Muscle layer of duodenum (tissue), 2 donors: ENCODE measurements at regions not wholly inside any gene's neighbourhood (a gene's known extent, or its start where the extent isn't known, plus 50 kb on each side); places are given as distances from the start of the nearest gene placed in this dataset.
"Not testable (repeated sequence)": the region's sequence is repeated elsewhere in the genome, so short reads cannot be mapped to it uniquely, and the experiment has no call there.

ENCODE experiments used
- H3K27ac ChIP-seq: one replicate; pipeline ENCODE4 v1.7.0; 2013; ENCODE audit warnings: mild to moderate bottlenecking, low read length
- H3K27me3 ChIP-seq: one replicate; pipeline ENCODE4 v1.7.0; 2013; ENCODE audit warnings: low read depth, mild to moderate bottlenecking, control low read depth, low read length
- H3K36me3 ChIP-seq, 2 donors: one replicate each; pipeline ENCODE4 v1.7.0; 2013; ENCODE audit warnings: low read length in 2 of 2, control low read depth in 1 of 2, mild to moderate bottlenecking in 1 of 2; ENCODE audit not compliant: insufficient read depth in 2 of 2, control insufficient read depth in 1 of 2
- H3K4me1 ChIP-seq, 2 donors: one replicate each; pipeline ENCODE4 v1.7.0; 2013; ENCODE audit warnings: low read length in 2 of 2, mild to moderate bottlenecking in 2 of 2, control low read depth in 1 of 2, moderate library complexity in 1 of 2; ENCODE audit not compliant: insufficient read depth in 2 of 2, control insufficient read depth in 1 of 2
- H3K4me3 ChIP-seq, 2 donors: one replicate each; pipeline ENCODE4 v1.7.0; 2013; ENCODE audit warnings: low read length in 2 of 2, low read depth in 1 of 2, mild to moderate bottlenecking in 1 of 2
- H3K9me3 ChIP-seq, 2 donors: one replicate each; pipeline ENCODE4 v1.7.0; 2013; ENCODE audit warnings: low read length in 2 of 2, control low read depth in 1 of 2, mild to moderate bottlenecking in 1 of 2; ENCODE audit not compliant: control insufficient read depth in 1 of 2
- donor health status: healthy.

- Histone ChIP-seq H3K27me3 (no peaks in the 10 kb centered on the region), H3K4me1 (peaks cover 0 to 4% of the 10 kb centered on the region in 2 donors), H3K4me3 (no peak overlapping the region), H3K9me3 (no peaks in the 10 kb centered on the region), H3K36me3 (no peaks in the 10 kb centered on the region), H3K27ac (no peak overlapping the region)
Measured at GRCh38 chr4:156117743-156118142, 164.1 kb upstream of the CTSO start.

- peaks cover 0 to 6% of the 10 kb centered on the region in 2 donors for H3K4me1 ChIP-seq
- no peaks in the 10 kb centered on the region for H3K27me3 ChIP-seq
- no peaks in the 10 kb centered on the region for H3K9me3 ChIP-seq
- H3K4me3 ChIP-seq, result no peak overlapping the region
- H3K36me3 ChIP-seq, result no peaks in the 10 kb centered on the region
- no peak overlapping the region for H3K27ac ChIP-seq
Measured at GRCh38 chr4:156116991-156117390, 163.3 kb upstream of the CTSO start.

GRCh38 chr4:156113138-156113765 is 159.6 kb upstream of the CTSO start:
- Histone ChIP-seq H3K9me3 (no peaks in the 10 kb centered on the region), H3K4me1 (peaks cover 0 to 6% of the 10 kb centered on the region in 2 donors)

GRCh38 chr4:156111686-156112085 is 158.0 kb upstream of the CTSO start:
- no peaks in the 10 kb centered on the region for H3K36me3 ChIP-seq
- H3K4me3 ChIP-seq, result no peak overlapping the region
- no peaks in the 10 kb centered on the region for H3K27me3 ChIP-seq
- no peaks in the 10 kb centered on the region for H3K9me3 ChIP-seq
- H3K4me1 ChIP-seq, result peaks cover 0 to 6% of the 10 kb centered on the region in 2 donors
- H3K27ac ChIP-seq, result no peak overlapping the region

More at GRCh38 chr4:156113138-156113765, 159.6 kb upstream of the CTSO start:
- Histone ChIP-seq H3K27me3 (no peaks in the 10 kb centered on the region), H3K36me3 (no peaks in the 10 kb centered on the region), H3K4me3 (no peak overlapping the region), H3K27ac (no peak overlapping the region)

GRCh38 chr4:156109943-156110900 is 156.6 kb upstream of the CTSO start:
- no peaks in the 10 kb centered on the region for H3K36me3 ChIP-seq
- no peak overlapping the region for H3K27ac ChIP-seq
- no peaks in the 10 kb centered on the region for H3K9me3 ChIP-seq
- H3K4me3 ChIP-seq, result no peak overlapping the region
- no peaks in the 10 kb centered on the region for H3K27me3 ChIP-seq
- peaks cover 0 to 6% of the 10 kb centered on the region in 2 donors for H3K4me1 ChIP-seq

- not testable (repeated sequence) for H3K4me1 ChIP-seq, H3K36me3 ChIP-seq, H3K27ac ChIP-seq, H3K4me3 ChIP-seq, H3K27me3 ChIP-seq, H3K9me3 ChIP-seq
Measured at GRCh38 chr4:156109087-156109486, 155.4 kb upstream of the CTSO start.

- Histone ChIP-seq H3K27me3 (no peaks in the 10 kb centered on the region), H3K27ac (no peak overlapping the region), H3K4me1 (no peaks in the 10 kb centered on the region), H3K4me3 (no peak overlapping the region), H3K9me3 (no peaks in the 10 kb centered on the region), H3K36me3 (no peaks in the 10 kb centered on the region)
Measured at GRCh38 chr4:156103311-156103710, 149.6 kb upstream of the CTSO start.

GRCh38 chr4:156102411-156102810 is 148.7 kb upstream of the CTSO start:
- Histone ChIP-seq H3K4me1 (no peaks in the 10 kb centered on the region), H3K36me3 (no peaks in the 10 kb centered on the region), H3K9me3 (no peaks in the 10 kb centered on the region), H3K27ac (no peak overlapping the region), H3K27me3 (no peaks in the 10 kb centered on the region), H3K4me3 (no peak overlapping the region)

- Histone ChIP-seq H3K36me3 (no peaks in the 10 kb centered on the region), H3K4me3 (no peak overlapping the region), H3K4me1 (no peaks in the 10 kb centered on the region), H3K9me3 (no peaks in the 10 kb centered on the region), H3K27ac (no peak overlapping the region), H3K27me3 (no peaks in the 10 kb centered on the region)
Measured at GRCh38 chr4:156101571-156101970, 147.9 kb upstream of the CTSO start.

GRCh38 chr4:156100651-156101050 is 147.0 kb upstream of the CTSO start:
- no peak overlapping the region for H3K4me3 ChIP-seq
- H3K9me3 ChIP-seq, result no peaks in the 10 kb centered on the region

GRCh38 chr4:156098805-156099204 is 145.1 kb upstream of the CTSO start:
- Histone ChIP-seq H3K36me3 (no peaks in the 10 kb centered on the region), H3K4me1 (no peaks in the 10 kb centered on the region), H3K4me3 (no peak overlapping the region), H3K9me3 (no peaks in the 10 kb centered on the region), H3K27ac (no peak overlapping the region), H3K27me3 (no peaks in the 10 kb centered on the region)

More at GRCh38 chr4:156100651-156101050, 147.0 kb upstream of the CTSO start:
- no peaks in the 10 kb centered on the region for H3K27me3 ChIP-seq
- H3K4me1 ChIP-seq, result no peaks in the 10 kb centered on the region
- no peaks in the 10 kb centered on the region for H3K36me3 ChIP-seq
- no peak overlapping the region for H3K27ac ChIP-seq
